ENCODE measurements at regions not wholly inside any gene's neighbourhood (a gene's known extent, or its start where the extent isn't known, plus 50 kb on each side); places are given as distances from the start of the nearest gene placed in this dataset.
"Not testable (repeated sequence)": the region's sequence is repeated elsewhere in the genome, so short reads cannot be mapped to it uniquely, and the experiment has no call there.

- DNase-seq = no peak
Measured at GRCh38 chr2:16227811-16228462, 287.6 kb downstream of the MYCN start.

- DNase-seq = no peak
Measured at GRCh38 chr2:16226943-16227664, 286.8 kb downstream of the MYCN start.

- DNase-seq = no peak
Measured at GRCh38 chr2:16226381-16226780, 286.0 kb downstream of the MYCN start.

GRCh38 chr2:16225545-16225944 is 285.2 kb downstream of the MYCN start:
- no peak for DNase-seq

- no peak for DNase-seq
Measured at GRCh38 chr2:16225071-16225470, 284.7 kb downstream of the MYCN start.

- no peak for DNase-seq
Measured at GRCh38 chr2:16224298-16225045, 284.1 kb downstream of the MYCN start.

- no peak for DNase-seq
Measured at GRCh38 chr2:16223841-16224177, 283.5 kb downstream of the MYCN start.

GRCh38 chr2:16223161-16223840 is 283.0 kb downstream of the MYCN start:
- no peak for DNase-seq

- DNase-seq = no peak
Measured at GRCh38 chr2:16222326-16222725, 282.0 kb downstream of the MYCN start.

GRCh38 chr2:16221461-16222010 is 281.2 kb downstream of the MYCN start:
- no peak for DNase-seq

- DNase-seq = no peak
Measured at GRCh38 chr2:16219292-16219975, 279.1 kb downstream of the MYCN start.

GRCh38 chr2:16218625-16219024 is 278.3 kb downstream of the MYCN start:
- DNase-seq = no peak

GRCh38 chr2:16218161-16218560 is 277.8 kb downstream of the MYCN start:
- DNase-seq = no peak

- DNase-seq = not testable (repeated sequence)
Measured at GRCh38 chr2:16217741-16218140, 277.4 kb downstream of the MYCN start.

GRCh38 chr2:16217291-16217690 is 276.9 kb downstream of the MYCN start:
- DNase-seq = no peak

- DNase-seq = no peak
Measured at GRCh38 chr2:16216558-16216945, 276.2 kb downstream of the MYCN start.

- no peak for DNase-seq
Measured at GRCh38 chr2:16215902-16216557, 275.7 kb downstream of the MYCN start.

- DNase-seq = no peak
Measured at GRCh38 chr2:16214861-16215260, 274.5 kb downstream of the MYCN start.

- DNase-seq = no peak
Measured at GRCh38 chr2:16214391-16214790, 274.0 kb downstream of the MYCN start.

- no peak for DNase-seq
Measured at GRCh38 chr2:16212321-16212720, 272.0 kb downstream of the MYCN start.

GRCh38 chr2:16211341-16211740 is 271.0 kb downstream of the MYCN start:
- DNase-seq = no peak

- DNase-seq = no peak
Measured at GRCh38 chr2:16210841-16211240, 270.5 kb downstream of the MYCN start.
